Stimulated activated CD4-positive, alpha-beta T cell treated with anti-CD3 and anti-CD28 coated beads, TNF-alpha, amount 100 ng/mL, for 4 hours (primary cell): ENCODE measurements at regions not wholly inside any gene's neighbourhood (a gene's known extent, or its start where the extent isn't known, plus 50 kb on each side); places are given as distances from the start of the nearest gene placed in this dataset.

ENCODE experiments used
- DNase-seq, 3 experiments: peaks; one replicate each; pipeline ENCODE4 v3.0.0-alpha.2; 2020; ENCODE audit warnings: low read depth in 3 of 3

- DNase-seq: no peak
These were observed 54.0 kb upstream of the SLC22A11 start for GRCh38 chr11:64501500-64502427.

- DNase-seq: no peak
These were observed 53.1 kb upstream of the SLC22A11 start for GRCh38 chr11:64502634-64503033.

- no peak for DNase-seq
These were observed 52.5 kb upstream of the SLC22A11 start for GRCh38 chr11:64503186-64503753.

- no peak for DNase-seq
These were observed 50.7 kb upstream of the SLC22A11 start for GRCh38 chr11:64504999-64505398.
